Liver (tissue), 8 donors: ENCODE measurements at regions not wholly inside any gene's neighbourhood (a gene's known extent, or its start where the extent isn't known, plus 50 kb on each side); places are given as distances from the start of the nearest gene placed in this dataset.
A peak's percentile ranks its signal among the peaks of the same experiment; 100 is the strongest.

Experiments
- DNase-seq: peaks from one replicate; pipeline ENCODE4 v3.0.0-alpha.2; 2017; ENCODE audit warnings: low spot score
- H3K27ac ChIP-seq, 2 donors: one replicate each; pipeline ENCODE4 v1.7.0; 2013; ENCODE audit warnings: inconsistent platforms in 2 of 2, low read length in 2 of 2, control low read depth in 1 of 2, low read depth in 1 of 2, mild to moderate bottlenecking in 1 of 2
- H3K27me3 ChIP-seq, 4 donors: one replicate each; pipeline versions ENCODE4 v1.6.1 to v1.7.0; 2013; ENCODE audit warnings: low read length in 3 of 4, inconsistent platforms in 1 of 4, mild to moderate bottlenecking in 1 of 4, moderate library complexity in 1 of 4; ENCODE audit not compliant: control insufficient read depth in 4 of 4, insufficient read depth in 4 of 4
- H3K36me3 ChIP-seq, 4 donors: one replicate each; pipeline versions ENCODE4 v1.6.1 to v1.7.0; 2013; ENCODE audit warnings: low read length in 3 of 4, mild to moderate bottlenecking in 3 of 4, low read depth in 1 of 4, moderate library complexity in 1 of 4; ENCODE audit not compliant: control insufficient read depth in 4 of 4, insufficient read depth in 3 of 4
- H3K4me1 ChIP-seq, 4 donors: one replicate each; pipeline versions ENCODE4 v1.6.1 to v1.7.0; 2013; ENCODE audit warnings: low read length in 3 of 4, mild to moderate bottlenecking in 3 of 4, moderate library complexity in 1 of 4; ENCODE audit not compliant: control insufficient read depth in 4 of 4, insufficient read depth in 4 of 4
- H3K4me3 ChIP-seq, 3 donors: one replicate each; pipeline versions ENCODE4 v1.6.1 to v1.7.0; 2013; ENCODE audit warnings: low read length in 3 of 3, control low read depth in 1 of 3, low read depth in 1 of 3, mild to moderate bottlenecking in 1 of 3
- H3K9ac ChIP-seq, 2 donors: one replicate each; pipeline ENCODE4 v1.7.0; 2013; ENCODE audit warnings: low read length in 2 of 2, mild to moderate bottlenecking in 2 of 2, moderate library complexity in 2 of 2, control low read depth in 1 of 2, low read depth in 1 of 2
- H3K9me3 ChIP-seq, 4 donors: one replicate each; pipeline versions ENCODE4 v1.6.1 to v1.7.0; 2013; ENCODE audit warnings: low read length in 3 of 4; ENCODE audit not compliant: control insufficient read depth in 4 of 4
- ATF3 ChIP-seq: IDR thresholded peaks from 2 replicates; pipeline ENCODE4 v1.6.1; 2016; ENCODE audit warnings: antibody characterized with exemption
- EGR1 ChIP-seq, 2 donors: IDR thresholded peaks; 2 replicates each; pipeline ENCODE4 v1.6.1; 2016 to 2018; ENCODE audit warnings: antibody characterized with exemption in 2 of 2, low read depth in 2 of 2
- FOXA1 ChIP-seq: IDR thresholded peaks from 2 replicates; pipeline ENCODE4 v1.6.1; 2016; ENCODE audit warnings: antibody characterized with exemption
- FOXA2 ChIP-seq: IDR thresholded peaks from 2 replicates; pipeline ENCODE4 v1.6.1; 2016; ENCODE audit warnings: antibody characterized with exemption
- GABPA ChIP-seq, 2 donors: IDR thresholded peaks in 1 of 2; conservative IDR thresholded peaks in 1 of 2; 2 replicates each; pipeline ENCODE4 v1.6.1; 2016; ENCODE audit warnings: antibody characterized with exemption in 2 of 2, mild to moderate bottlenecking in 1 of 2, moderate library complexity in 1 of 2
- HNF4A ChIP-seq, 2 donors: conservative IDR thresholded peaks; 2 replicates each; pipeline ENCODE4 v1.6.1; 2016; ENCODE audit warnings: antibody characterized with exemption in 2 of 2, mild to moderate bottlenecking in 2 of 2
- HNF4G ChIP-seq: IDR thresholded peaks from 2 replicates; pipeline ENCODE4 v1.6.1; 2016; ENCODE audit warnings: antibody characterized with exemption
- JUND ChIP-seq, 2 donors: IDR thresholded peaks; 2 replicates each; pipeline ENCODE4 v1.6.1; 2016; ENCODE audit warnings: antibody characterized with exemption in 2 of 2
- NR2F2 ChIP-seq: IDR thresholded peaks from 2 replicates; pipeline ENCODE4 v1.6.1; 2016; ENCODE audit warnings: antibody characterized with exemption
- RAD21 ChIP-seq, 2 donors: IDR thresholded peaks; 2 replicates each; pipeline ENCODE4 v1.6.1; 2016; ENCODE audit warnings: antibody characterized with exemption in 2 of 2, mild to moderate bottlenecking in 2 of 2
- REST ChIP-seq: IDR thresholded peaks from 2 replicates; pipeline ENCODE4 v1.6.1; 2016; ENCODE audit warnings: antibody characterized with exemption, mild to moderate bottlenecking
- RXRA ChIP-seq, 2 donors: IDR thresholded peaks; 2 replicates each; pipeline ENCODE4 v1.6.1; 2017 to 2018; ENCODE audit warnings: antibody characterized with exemption in 2 of 2, mild to moderate bottlenecking in 1 of 2
- SP1 ChIP-seq: IDR thresholded peaks from 2 replicates; pipeline ENCODE4 v1.6.1; 2018; ENCODE audit warnings: antibody characterized with exemption, mild to moderate bottlenecking
- TAF1 ChIP-seq: conservative IDR thresholded peaks from 2 replicates; pipeline ENCODE4 v1.6.1; 2016; ENCODE audit warnings: antibody characterized with exemption, mild to moderate bottlenecking
- YY1 ChIP-seq: IDR thresholded peaks from 2 replicates; pipeline ENCODE4 v1.6.1; 2016; ENCODE audit warnings: antibody characterized with exemption, mild to moderate bottlenecking
- whole genome bisulfite sequencing: extraction: QIAGEN DNeasy Blood & Tissue Kit; methylation state at CpG from one replicate; pipeline ENCODE4 v1.1.7; 2013; 5-methylcytosine and 5-hydroxymethylcytosine counted together
- TF ChIP-seq, protein P1 (sequence below): IDR thresholded peaks from 2 replicates; pipeline ENCODE4 v1.6.1; 2016; ENCODE audit warnings: antibody characterized with exemption
- TF ChIP-seq, protein P2 (sequence below): IDR thresholded peaks from 2 replicates; pipeline ENCODE4 v1.6.1; 2016; ENCODE audit warnings: antibody characterized with exemption
- TF ChIP-seq, protein P3 (sequence below): fragments of 150-350 bp; IDR thresholded peaks from 2 replicates; pipeline ENCODE4 v1.5.1; 2017; ENCODE audit warnings: improper control_type of control experiment, low read depth, low read length; ENCODE audit not compliant: missing input control
- donor health status: healthy.
- donor health status: healthy.
- donor health status: healthy.
- donor health status: healthy.
- donor health status: healthy.

- no peak for DNase-seq
- TF ChIP-seq, protein P1, sequence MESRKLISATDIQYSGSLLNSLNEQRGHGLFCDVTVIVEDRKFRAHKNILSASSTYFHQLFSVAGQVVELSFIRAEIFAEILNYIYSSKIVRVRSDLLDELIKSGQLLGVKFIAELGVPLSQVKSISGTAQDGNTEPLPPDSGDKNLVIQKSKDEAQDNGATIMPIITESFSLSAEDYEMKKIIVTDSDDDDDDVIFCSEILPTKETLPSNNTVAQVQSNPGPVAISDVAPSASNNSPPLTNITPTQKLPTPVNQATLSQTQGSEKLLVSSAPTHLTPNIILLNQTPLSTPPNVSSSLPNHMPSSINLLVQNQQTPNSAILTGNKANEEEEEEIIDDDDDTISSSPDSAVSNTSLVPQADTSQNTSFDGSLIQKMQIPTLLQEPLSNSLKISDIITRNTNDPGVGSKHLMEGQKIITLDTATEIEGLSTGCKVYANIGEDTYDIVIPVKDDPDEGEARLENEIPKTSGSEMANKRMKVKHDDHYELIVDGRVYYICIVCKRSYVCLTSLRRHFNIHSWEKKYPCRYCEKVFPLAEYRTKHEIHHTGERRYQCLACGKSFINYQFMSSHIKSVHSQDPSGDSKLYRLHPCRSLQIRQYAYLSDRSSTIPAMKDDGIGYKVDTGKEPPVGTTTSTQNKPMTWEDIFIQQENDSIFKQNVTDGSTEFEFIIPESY = no peak
- TF ChIP-seq REST (no peak), YY1 (no peak), NR2F2 (no peak), RXRA (IDR thresholded peaks at IDR 0.05) (no peak), TAF1 (no peak), HNF4G (no peak), FOXA2 (no peak), EGR1 (IDR thresholded peaks at IDR 0.05; ENCODE audit: low read depth in 2 of 2) (no peak), JUND (IDR thresholded peaks at IDR 0.05) (no peak), FOXA1 (no peak), ATF3 (no peak), SP1 (no peak), GABPA (IDR thresholded peaks at IDR 0.05 in 1 of 2, conservative IDR thresholded peaks at IDR 0.05 in 1 of 2) (no peak), HNF4A (conservative IDR thresholded peaks at IDR 0.05) (no peak), RAD21 (IDR thresholded peaks at IDR 0.05) (no peak)
- TF ChIP-seq, protein P2, sequence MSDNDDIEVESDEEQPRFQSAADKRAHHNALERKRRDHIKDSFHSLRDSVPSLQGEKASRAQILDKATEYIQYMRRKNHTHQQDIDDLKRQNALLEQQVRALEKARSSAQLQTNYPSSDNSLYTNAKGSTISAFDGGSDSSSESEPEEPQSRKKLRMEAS = no peak
- TF ChIP-seq, protein P3, sequence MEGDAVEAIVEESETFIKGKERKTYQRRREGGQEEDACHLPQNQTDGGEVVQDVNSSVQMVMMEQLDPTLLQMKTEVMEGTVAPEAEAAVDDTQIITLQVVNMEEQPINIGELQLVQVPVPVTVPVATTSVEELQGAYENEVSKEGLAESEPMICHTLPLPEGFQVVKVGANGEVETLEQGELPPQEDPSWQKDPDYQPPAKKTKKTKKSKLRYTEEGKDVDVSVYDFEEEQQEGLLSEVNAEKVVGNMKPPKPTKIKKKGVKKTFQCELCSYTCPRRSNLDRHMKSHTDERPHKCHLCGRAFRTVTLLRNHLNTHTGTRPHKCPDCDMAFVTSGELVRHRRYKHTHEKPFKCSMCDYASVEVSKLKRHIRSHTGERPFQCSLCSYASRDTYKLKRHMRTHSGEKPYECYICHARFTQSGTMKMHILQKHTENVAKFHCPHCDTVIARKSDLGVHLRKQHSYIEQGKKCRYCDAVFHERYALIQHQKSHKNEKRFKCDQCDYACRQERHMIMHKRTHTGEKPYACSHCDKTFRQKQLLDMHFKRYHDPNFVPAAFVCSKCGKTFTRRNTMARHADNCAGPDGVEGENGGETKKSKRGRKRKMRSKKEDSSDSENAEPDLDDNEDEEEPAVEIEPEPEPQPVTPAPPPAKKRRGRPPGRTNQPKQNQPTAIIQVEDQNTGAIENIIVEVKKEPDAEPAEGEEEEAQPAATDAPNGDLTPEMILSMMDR = no peak
- H3K9ac ChIP-seq = no peak overlapping the region
- H3K27ac ChIP-seq = no peak overlapping the region
- no peaks in the 10 kb centered on the region for H3K36me3 ChIP-seq
- H3K9me3 ChIP-seq = peaks cover 0 to 4% (median 0%) of the 10 kb centered on the region in 4 donors
- 4% methylated on average over 16 of the region's 16 CpGs for WGBS
- H3K27me3 ChIP-seq = peaks cover 0 to 5% (median 0%) of the 10 kb centered on the region in 4 donors
- peaks cover 5 to 26% (median 17%) of the 10 kb centered on the region in 4 donors for H3K4me1 ChIP-seq
- H3K4me3 ChIP-seq = peak overlapping the region; percentile 46 to 78 (median 57)
Measured at GRCh38 chr3:168250415-168250861, 154.7 kb upstream of the GOLIM4 start.
